ENCODE measurements at regions not wholly inside any gene's neighbourhood (a gene's known extent, or its start where the extent isn't known, plus 50 kb on each side); places are given as distances from the start of the nearest gene placed in this dataset.

DNA sequence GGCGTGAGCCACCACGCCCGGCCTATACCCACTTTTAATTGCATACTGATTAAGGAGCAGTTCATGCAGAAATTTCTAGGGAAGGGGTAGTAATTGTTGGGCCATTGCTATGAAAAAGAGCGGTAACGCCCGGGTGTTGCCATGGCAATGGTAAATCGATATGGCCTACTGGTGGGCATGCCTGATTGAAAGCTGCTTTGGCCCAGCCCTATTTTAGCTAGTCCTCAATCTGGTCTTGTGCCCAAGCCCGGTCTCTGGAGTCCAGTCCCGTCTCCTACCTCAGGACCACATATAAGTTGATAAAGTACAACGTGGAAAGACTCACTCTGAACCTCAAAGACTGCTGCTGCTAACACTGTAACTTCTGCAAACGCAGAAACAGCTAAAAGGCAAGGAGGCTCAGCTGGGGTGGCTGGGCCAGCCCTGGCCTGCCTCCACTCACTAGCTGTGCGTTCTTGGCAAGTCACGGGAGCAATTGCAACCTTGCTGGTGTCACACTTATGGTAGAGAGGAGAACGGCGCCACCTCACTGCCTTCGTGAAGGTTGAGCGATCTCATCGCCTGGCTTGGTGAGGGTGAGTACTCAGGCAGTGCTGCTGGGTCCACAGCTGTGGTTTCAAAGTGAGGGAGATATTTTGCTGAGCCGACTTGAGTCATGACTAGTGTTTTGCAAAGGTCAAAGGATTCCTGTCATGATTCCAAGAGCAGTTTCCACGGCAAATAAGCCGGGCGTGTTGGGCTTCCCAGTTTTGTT lies 57.0 kb upstream of the GRPEL1 start:
- H3K4me1 ChIP-seq (ENCODE audit: insufficient read depth, low read length, poor library complexity, severe bottlenecking), result no peaks in the 10 kb centered on the region
- TF ChIP-seq EZH2 (IDR thresholded peaks at IDR 0.05; ENCODE audit: borderline replicate concordance, low read depth, low read length, poor library complexity, severe bottlenecking), result no peak
- TF ChIP-seq, protein P1, sequence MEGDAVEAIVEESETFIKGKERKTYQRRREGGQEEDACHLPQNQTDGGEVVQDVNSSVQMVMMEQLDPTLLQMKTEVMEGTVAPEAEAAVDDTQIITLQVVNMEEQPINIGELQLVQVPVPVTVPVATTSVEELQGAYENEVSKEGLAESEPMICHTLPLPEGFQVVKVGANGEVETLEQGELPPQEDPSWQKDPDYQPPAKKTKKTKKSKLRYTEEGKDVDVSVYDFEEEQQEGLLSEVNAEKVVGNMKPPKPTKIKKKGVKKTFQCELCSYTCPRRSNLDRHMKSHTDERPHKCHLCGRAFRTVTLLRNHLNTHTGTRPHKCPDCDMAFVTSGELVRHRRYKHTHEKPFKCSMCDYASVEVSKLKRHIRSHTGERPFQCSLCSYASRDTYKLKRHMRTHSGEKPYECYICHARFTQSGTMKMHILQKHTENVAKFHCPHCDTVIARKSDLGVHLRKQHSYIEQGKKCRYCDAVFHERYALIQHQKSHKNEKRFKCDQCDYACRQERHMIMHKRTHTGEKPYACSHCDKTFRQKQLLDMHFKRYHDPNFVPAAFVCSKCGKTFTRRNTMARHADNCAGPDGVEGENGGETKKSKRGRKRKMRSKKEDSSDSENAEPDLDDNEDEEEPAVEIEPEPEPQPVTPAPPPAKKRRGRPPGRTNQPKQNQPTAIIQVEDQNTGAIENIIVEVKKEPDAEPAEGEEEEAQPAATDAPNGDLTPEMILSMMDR (conservative IDR thresholded peaks at IDR 0.05; ENCODE audit: low read depth, low read length), result no peak
- H3K9me3 ChIP-seq (ENCODE audit: low read depth, low read length, poor library complexity, severe bottlenecking), result no peaks in the 10 kb centered on the region
- ChIA-PET CTCF (no interaction called here), POLR2A (ENCODE audit: low non-redundant PET) (no interaction called here)
- H3K27ac ChIP-seq (ENCODE audit: low read depth, low read length, poor library complexity, severe bottlenecking), result no peak overlapping the region
- no TSS peak for BruUV-seq (replicated peaks)
- H3K36me3 ChIP-seq (ENCODE audit: insufficient read depth, low read length, poor library complexity, severe bottlenecking), result no peaks in the 10 kb centered on the region
- no peak overlapping the region for H3K4me3 ChIP-seq (ENCODE audit: low read depth, low read length, poor library complexity, severe bottlenecking)
- H3K27me3 ChIP-seq (replicated peaks; ENCODE audit: insufficient read depth, low read depth, low read length, poor library complexity), result no peaks in the 10 kb centered on the region
- intact Hi-C loops (cut with micrococcal nuclease; ENCODE audit: unreplicated experiment), result no loop called here
- DNase-seq (ENCODE audit: low spot score), result no peak

DNA sequence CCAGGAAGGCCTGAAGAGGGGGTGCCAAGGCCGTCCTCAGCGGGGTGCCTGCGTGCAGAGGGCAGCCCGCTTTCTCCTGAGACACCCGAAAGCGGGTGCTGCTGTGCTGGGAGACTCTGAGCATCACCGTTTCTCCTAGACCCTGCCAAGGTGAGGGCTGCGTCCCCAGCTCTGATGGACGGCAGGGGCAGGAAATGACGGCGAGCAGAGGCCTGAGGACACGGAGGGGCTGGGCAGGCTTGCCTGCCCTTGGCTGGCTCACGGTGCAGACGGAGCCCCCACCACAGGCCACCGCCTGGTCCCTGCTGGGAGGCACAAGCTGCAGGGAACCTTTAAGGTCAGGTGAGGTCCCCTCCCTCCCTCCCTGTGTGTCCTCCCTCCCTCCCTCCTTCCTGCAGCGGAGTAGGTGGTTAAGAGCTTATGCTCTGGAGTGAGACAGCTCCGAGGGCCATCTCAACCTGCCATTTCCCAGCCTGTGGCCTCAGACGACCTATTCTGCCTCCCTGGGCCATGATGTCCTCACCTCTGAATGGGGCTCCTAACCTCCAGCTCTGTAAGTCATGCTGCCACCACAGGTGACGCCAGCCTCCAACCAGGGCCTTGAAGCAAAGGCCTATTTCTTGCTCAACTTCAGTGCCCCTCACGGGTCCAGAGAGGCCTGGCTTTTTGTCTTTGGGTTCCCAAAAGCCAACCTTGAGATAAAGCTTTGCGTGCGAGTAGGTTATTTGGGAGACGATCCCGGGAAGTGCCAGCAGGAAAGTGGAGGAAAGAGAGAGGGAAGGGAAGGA lies 54.2 kb upstream of the GRPEL1 start:
- BruUV-seq (replicated peaks), result no TSS peak
- Histone ChIP-seq H3K4me3 (ENCODE audit: low read depth, low read length, poor library complexity, severe bottlenecking) (no peak overlapping the region), H3K4me1 (ENCODE audit: insufficient read depth, low read length, poor library complexity, severe bottlenecking) (no peaks in the 10 kb centered on the region), H3K27ac (ENCODE audit: low read depth, low read length, poor library complexity, severe bottlenecking) (no peak overlapping the region), H3K9me3 (ENCODE audit: low read depth, low read length, poor library complexity, severe bottlenecking) (no peaks in the 10 kb centered on the region), H3K36me3 (ENCODE audit: insufficient read depth, low read length, poor library complexity, severe bottlenecking) (no peaks in the 10 kb centered on the region), H3K27me3 (replicated peaks; ENCODE audit: insufficient read depth, low read depth, low read length, poor library complexity) (no peaks in the 10 kb centered on the region)
- ChIA-PET POLR2A (ENCODE audit: low non-redundant PET) (no interaction called here), CTCF (no interaction called here)
- no peak for DNase-seq (ENCODE audit: low spot score)
- intact Hi-C loops (cut with micrococcal nuclease; ENCODE audit: unreplicated experiment), result no loop called here
- TF ChIP-seq EZH2 (IDR thresholded peaks at IDR 0.05; ENCODE audit: borderline replicate concordance, low read depth, low read length, poor library complexity, severe bottlenecking), result no peak
- TF ChIP-seq, protein P1 (conservative IDR thresholded peaks at IDR 0.05; ENCODE audit: low read depth, low read length), result no peak

DNA sequence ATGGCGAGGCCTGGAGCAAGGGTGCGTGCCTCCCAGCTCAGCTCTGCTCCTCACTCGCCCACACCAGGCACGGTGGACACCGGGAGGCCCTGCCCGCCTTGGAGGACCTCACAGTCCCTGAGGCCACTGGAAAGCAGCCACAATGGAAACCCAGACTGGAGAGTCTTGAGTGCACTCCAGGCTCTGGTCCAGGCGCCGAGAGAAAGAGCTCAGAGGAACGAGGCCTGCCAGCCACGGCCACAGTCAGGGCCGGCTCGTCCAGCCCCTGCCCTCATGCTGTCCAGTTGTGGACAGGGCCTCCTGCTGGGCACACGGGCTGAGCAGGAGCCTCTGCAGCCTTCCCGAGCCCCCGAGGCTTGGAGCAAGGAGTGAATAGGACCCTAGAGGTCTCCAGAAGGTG lies 53.3 kb upstream of the GRPEL1 start:
- intact Hi-C loops (cut with micrococcal nuclease; ENCODE audit: unreplicated experiment), result no loop called here
- Histone ChIP-seq H3K27ac (ENCODE audit: low read depth, low read length, poor library complexity, severe bottlenecking) (no peak overlapping the region), H3K36me3 (ENCODE audit: insufficient read depth, low read length, poor library complexity, severe bottlenecking) (no peaks in the 10 kb centered on the region), H3K9me3 (ENCODE audit: low read depth, low read length, poor library complexity, severe bottlenecking) (no peaks in the 10 kb centered on the region), H3K4me1 (ENCODE audit: insufficient read depth, low read length, poor library complexity, severe bottlenecking) (no peaks in the 10 kb centered on the region), H3K4me3 (ENCODE audit: low read depth, low read length, poor library complexity, severe bottlenecking) (no peak overlapping the region), H3K27me3 (replicated peaks; ENCODE audit: insufficient read depth, low read depth, low read length, poor library complexity) (no peaks in the 10 kb centered on the region)
- ChIA-PET POLR2A (ENCODE audit: low non-redundant PET) (no interaction called here), CTCF (no interaction called here)
- DNase-seq (ENCODE audit: low spot score), result no peak
- no peak for TF ChIP-seq EZH2 (IDR thresholded peaks at IDR 0.05; ENCODE audit: borderline replicate concordance, low read depth, low read length, poor library complexity, severe bottlenecking)
- no TSS peak for BruUV-seq (replicated peaks)

All from A673 (cell line).